ENCODE measurements at regions not wholly inside any gene's neighbourhood (a gene's known extent, or its start where the extent isn't known, plus 50 kb on each side); places are given as distances from the start of the nearest gene placed in this dataset.

DNA sequence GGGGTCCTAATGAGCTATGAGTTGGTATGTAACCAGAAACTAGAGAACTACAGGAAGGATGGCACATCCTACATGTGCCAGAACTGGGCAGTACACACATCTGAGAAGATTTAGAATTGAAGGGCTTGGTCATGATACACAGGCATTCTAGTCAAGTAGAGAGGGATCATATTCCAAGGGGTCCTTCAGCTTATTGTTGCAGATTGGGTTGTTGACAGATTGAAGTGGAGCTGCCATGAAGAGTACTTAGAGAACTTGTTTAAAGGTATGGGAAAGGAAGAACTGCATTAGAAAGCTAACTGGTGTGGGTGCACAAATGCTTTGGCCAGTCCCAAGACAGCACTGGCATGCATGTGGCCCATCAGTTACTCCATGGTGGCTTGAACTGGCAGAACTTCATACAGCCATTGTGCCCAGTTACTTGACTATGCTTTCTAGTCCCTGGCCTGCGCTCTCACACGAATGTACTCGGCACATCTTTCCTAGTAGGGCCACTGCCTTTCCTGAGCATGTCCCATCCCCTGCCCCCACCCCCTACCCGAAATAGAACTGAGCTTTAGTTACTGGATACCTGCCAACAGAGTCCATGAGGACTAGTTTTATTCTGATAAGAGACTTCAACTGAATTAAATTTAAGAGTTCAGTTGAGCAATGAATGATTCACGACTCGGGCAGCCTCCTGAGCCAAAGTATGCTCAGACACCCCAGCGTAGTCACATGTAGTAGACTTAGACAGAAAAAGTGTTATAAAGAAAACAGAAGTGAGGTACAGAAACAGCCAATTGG lies 64.0 kb downstream of the CCNG2 start:
- H3K27ac Mint-ChIP-seq (ENCODE audit: unreplicated experiment), result no peak overlapping the region
- no peaks in the 10 kb centered on the region for H3K4me1 Mint-ChIP-seq
- H3K9me3 Mint-ChIP-seq, result no peaks in the 10 kb centered on the region
- DNase-seq (ENCODE audit: low read depth, low spot score), result no peak
- TF ChIP-seq, protein P1, sequence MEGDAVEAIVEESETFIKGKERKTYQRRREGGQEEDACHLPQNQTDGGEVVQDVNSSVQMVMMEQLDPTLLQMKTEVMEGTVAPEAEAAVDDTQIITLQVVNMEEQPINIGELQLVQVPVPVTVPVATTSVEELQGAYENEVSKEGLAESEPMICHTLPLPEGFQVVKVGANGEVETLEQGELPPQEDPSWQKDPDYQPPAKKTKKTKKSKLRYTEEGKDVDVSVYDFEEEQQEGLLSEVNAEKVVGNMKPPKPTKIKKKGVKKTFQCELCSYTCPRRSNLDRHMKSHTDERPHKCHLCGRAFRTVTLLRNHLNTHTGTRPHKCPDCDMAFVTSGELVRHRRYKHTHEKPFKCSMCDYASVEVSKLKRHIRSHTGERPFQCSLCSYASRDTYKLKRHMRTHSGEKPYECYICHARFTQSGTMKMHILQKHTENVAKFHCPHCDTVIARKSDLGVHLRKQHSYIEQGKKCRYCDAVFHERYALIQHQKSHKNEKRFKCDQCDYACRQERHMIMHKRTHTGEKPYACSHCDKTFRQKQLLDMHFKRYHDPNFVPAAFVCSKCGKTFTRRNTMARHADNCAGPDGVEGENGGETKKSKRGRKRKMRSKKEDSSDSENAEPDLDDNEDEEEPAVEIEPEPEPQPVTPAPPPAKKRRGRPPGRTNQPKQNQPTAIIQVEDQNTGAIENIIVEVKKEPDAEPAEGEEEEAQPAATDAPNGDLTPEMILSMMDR (conservative IDR thresholded peaks at IDR 0.05), result no peak
- no peak overlapping the region for H3K4me3 Mint-ChIP-seq
- no peaks in the 10 kb centered on the region for H3K27me3 Mint-ChIP-seq (ENCODE audit: low read depth)
- no peaks in the 10 kb centered on the region for H3K36me3 Mint-ChIP-seq (ENCODE audit: low read depth)

GRCh38 chr4:77225022-77225421 lies 68.0 kb downstream of the CCNG2 start:
- H3K4me3 Mint-ChIP-seq, result no peak overlapping the region
- DNase-seq (ENCODE audit: low read depth, low spot score), result no peak
- TF ChIP-seq, protein P1 (conservative IDR thresholded peaks at IDR 0.05), result no peak
- H3K27me3 Mint-ChIP-seq (ENCODE audit: low read depth), result no peaks in the 10 kb centered on the region
- no peak overlapping the region for H3K27ac Mint-ChIP-seq (ENCODE audit: unreplicated experiment)
- peaks cover 7% of the 10 kb centered on the region for H3K9me3 Mint-ChIP-seq
- no peaks in the 10 kb centered on the region for H3K36me3 Mint-ChIP-seq (ENCODE audit: low read depth)
- H3K4me1 Mint-ChIP-seq, result no peaks in the 10 kb centered on the region

DNA sequence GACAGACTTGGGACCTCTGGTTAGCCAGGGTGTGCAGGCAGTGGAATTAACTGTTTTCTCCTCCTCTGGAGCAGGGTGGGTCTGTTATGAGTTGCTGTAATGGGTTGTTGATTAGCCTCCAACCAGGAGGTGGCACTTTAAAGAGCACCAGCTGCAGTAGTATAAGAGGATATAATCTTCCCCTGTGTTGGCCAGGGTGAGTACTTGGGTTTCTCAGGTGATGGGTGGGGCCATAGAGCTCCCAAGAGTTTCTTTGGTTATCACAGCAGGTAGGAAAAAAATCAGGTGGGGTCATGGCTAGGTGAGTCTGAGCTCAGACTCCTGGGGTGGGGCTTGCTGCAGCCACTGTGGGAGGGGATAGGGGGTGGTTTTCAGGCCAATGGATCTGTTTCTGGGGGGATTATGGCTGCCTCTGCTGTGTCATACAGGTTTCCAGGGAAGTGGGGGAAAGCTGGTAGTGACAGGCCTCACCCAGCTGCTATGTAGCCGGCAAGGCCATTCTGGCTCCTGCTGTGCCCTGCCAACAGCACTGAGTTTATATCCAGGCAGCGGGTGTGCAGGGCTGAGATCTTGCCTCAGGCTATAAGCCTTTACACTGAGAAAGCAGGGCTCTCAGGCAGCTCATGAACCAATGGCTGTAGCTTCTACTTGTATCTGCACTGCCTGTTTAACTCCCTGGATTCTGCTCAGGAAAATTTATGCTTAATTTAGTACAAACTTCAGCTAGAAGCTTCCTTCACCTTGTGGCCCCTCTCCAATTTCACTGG lies 70.1 kb downstream of the CCNG2 start:
- no peaks in the 10 kb centered on the region for H3K27me3 Mint-ChIP-seq (ENCODE audit: low read depth)
- H3K9me3 Mint-ChIP-seq, result peaks cover 7% of the 10 kb centered on the region
- H3K4me3 Mint-ChIP-seq, result no peak overlapping the region
- TF ChIP-seq, protein P1 (conservative IDR thresholded peaks at IDR 0.05), result no peak
- no peaks in the 10 kb centered on the region for H3K4me1 Mint-ChIP-seq
- no peak for DNase-seq (ENCODE audit: low read depth, low spot score)
- no peaks in the 10 kb centered on the region for H3K36me3 Mint-ChIP-seq (ENCODE audit: low read depth)
- H3K27ac Mint-ChIP-seq (ENCODE audit: unreplicated experiment), result no peak overlapping the region

- Mint-ChIP-seq H3K4me1 (no peaks in the 10 kb centered on the region), H3K36me3 (ENCODE audit: low read depth) (no peaks in the 10 kb centered on the region), H3K27me3 (ENCODE audit: low read depth) (peaks cover 5% of the 10 kb centered on the region), H3K9me3 (peaks cover 7% of the 10 kb centered on the region), H3K4me3 (no peak overlapping the region), H3K27ac (ENCODE audit: unreplicated experiment) (no peak overlapping the region)
- TF ChIP-seq, protein P1 (conservative IDR thresholded peaks at IDR 0.05), result no peak
- DNase-seq (ENCODE audit: low read depth, low spot score), result no peak
Measured at GRCh38 chr4:77229433-77229832, 72.4 kb downstream of the CCNG2 start.

- no peaks in the 10 kb centered on the region for H3K36me3 Mint-ChIP-seq (ENCODE audit: low read depth)
- H3K9me3 Mint-ChIP-seq, result peaks cover 4% of the 10 kb centered on the region
- peaks cover 33% of the 10 kb centered on the region for H3K27me3 Mint-ChIP-seq (ENCODE audit: low read depth)
- TF ChIP-seq, protein P1 (conservative IDR thresholded peaks at IDR 0.05), result no peak
- no peaks in the 10 kb centered on the region for H3K4me1 Mint-ChIP-seq
- no peak for DNase-seq (ENCODE audit: low read depth, low spot score)
- no peak overlapping the region for H3K27ac Mint-ChIP-seq (ENCODE audit: unreplicated experiment)
- no peak overlapping the region for H3K4me3 Mint-ChIP-seq
Measured at GRCh38 chr4:77232653-77233052, 75.6 kb downstream of the CCNG2 start.
